H9 (cell line): ENCODE measurements at regions not wholly inside any gene's neighbourhood (a gene's known extent, or its start where the extent isn't known, plus 50 kb on each side); places are given as distances from the start of the nearest gene placed in this dataset.

ENCODE experiments used
- DNase-seq: peaks from one replicate; pipeline ENCODE4 v3.0.0-alpha.2; 2017
- H2AFZ ChIP-seq: one replicate; pipeline ENCODE4 v1.6.1; 2013; ENCODE audit warnings: mild to moderate bottlenecking, low read length, control low read depth, moderate library complexity
- H2AK5ac ChIP-seq: 2 replicates; pipeline ENCODE4 v1.6.1; 2013; ENCODE audit warnings: low read length, control low read depth, mixed read lengths; ENCODE audit not compliant: insufficient read length
- H2BK120ac ChIP-seq: one replicate; pipeline ENCODE4 v1.6.1; 2013; ENCODE audit warnings: low read depth, mild to moderate bottlenecking, low read length, control low read depth, inconsistent platforms; ENCODE audit not compliant: poor library complexity, severe bottlenecking
- H2BK12ac ChIP-seq: 2 replicates; pipeline ENCODE4 v1.6.1; 2013; ENCODE audit warnings: low read length, control low read depth, mixed read lengths, low read depth; ENCODE audit not compliant: insufficient read length
- H2BK15ac ChIP-seq: 2 replicates; pipeline ENCODE4 v1.6.1; 2013; ENCODE audit warnings: low read depth, low read length, control low read depth
- H2BK20ac ChIP-seq: one replicate; pipeline ENCODE4 v1.6.1; 2013; ENCODE audit warnings: low read depth, mild to moderate bottlenecking, low read length, control low read depth, inconsistent platforms; ENCODE audit not compliant: poor library complexity, severe bottlenecking
- H2BK5ac ChIP-seq: 2 replicates; pipeline ENCODE4 v1.6.1; 2013; ENCODE audit warnings: low read length, control low read depth, mixed read lengths; ENCODE audit not compliant: insufficient read length
- H3K14ac ChIP-seq: 2 replicates; pipeline ENCODE4 v1.6.1; 2013; ENCODE audit warnings: low read length, control low read depth; ENCODE audit not compliant: insufficient read depth
- H3K18ac ChIP-seq: 2 replicates; pipeline ENCODE4 v1.6.1; 2013; ENCODE audit warnings: low read depth, mild to moderate bottlenecking, mixed read lengths, low read length, control low read depth; ENCODE audit not compliant: insufficient read length
- H3K23ac ChIP-seq: 2 replicates; pipeline ENCODE4 v1.6.1; 2013; ENCODE audit warnings: low read length, control low read depth, mixed read lengths, low read depth; ENCODE audit not compliant: insufficient read length
- H3K23me2 ChIP-seq: 2 replicates; pipeline ENCODE4 v1.6.1; 2013; ENCODE audit warnings: low read depth, mild to moderate bottlenecking, mixed read lengths, low read length, control low read depth; ENCODE audit not compliant: insufficient read length, poor library complexity, severe bottlenecking
- H3K27ac ChIP-seq: 2 replicates; pipeline ENCODE4 v1.5.1; 2013; ENCODE audit warnings: low read length, control low read depth, mixed read lengths, low read depth; ENCODE audit not compliant: insufficient read length
- H3K27me3 ChIP-seq: 2 replicates; pipeline ENCODE4 v1.6.1; 2013; ENCODE audit warnings: low read length, control low read depth, inconsistent platforms; ENCODE audit not compliant: insufficient read depth
- H3K4ac ChIP-seq: 2 replicates; pipeline ENCODE4 v1.6.1; 2013; ENCODE audit warnings: low read depth, mild to moderate bottlenecking, control low read depth, inconsistent platforms, low read length, moderate library complexity
- H3K4me1 ChIP-seq: 2 replicates; pipeline ENCODE4 v1.6.1; 2013; ENCODE audit warnings: low read length, control low read depth, inconsistent platforms; ENCODE audit not compliant: insufficient read depth
- H3K4me2 ChIP-seq: 2 replicates; pipeline ENCODE4 v1.6.1; 2013; ENCODE audit warnings: low read length, control low read depth, mixed read lengths; ENCODE audit not compliant: insufficient read length, insufficient read depth
- H3K56ac ChIP-seq: 2 replicates; pipeline ENCODE4 v1.6.1; 2013; ENCODE audit warnings: low read depth, mild to moderate bottlenecking, mixed read lengths, low read length, control low read depth; ENCODE audit not compliant: insufficient read length
- H3K79me1 ChIP-seq: 2 replicates; pipeline ENCODE4 v1.6.1; 2013; ENCODE audit warnings: low read depth, mild to moderate bottlenecking, moderate library complexity, low read length, control low read depth, inconsistent platforms; ENCODE audit not compliant: insufficient read depth, poor library complexity, severe bottlenecking
- H3K79me2 ChIP-seq: 2 replicates; pipeline ENCODE4 v1.6.1; 2013; ENCODE audit warnings: low read length, control low read depth, inconsistent platforms; ENCODE audit not compliant: insufficient read depth
- H3K9ac ChIP-seq: 2 replicates; pipeline ENCODE4 v1.6.1; 2013; ENCODE audit warnings: low read length, control low read depth, mixed read lengths; ENCODE audit not compliant: insufficient read length; ENCODE audit errors: extremely low read depth
- H3K9me3 ChIP-seq: one replicate; pipeline ENCODE4 v1.6.1; 2013; ENCODE audit warnings: low read depth, low read length, inconsistent platforms; ENCODE audit not compliant: control insufficient read depth
- H3T11ph ChIP-seq: one replicate; pipeline ENCODE4 v1.6.1; 2013; ENCODE audit warnings: mild to moderate bottlenecking, low read length, control low read depth, inconsistent platforms
- H4K20me1 ChIP-seq: one replicate; pipeline ENCODE4 v1.6.1; 2013; ENCODE audit not compliant: control insufficient read depth, insufficient read length, insufficient read depth
- H4K5ac ChIP-seq: 2 replicates; pipeline ENCODE4 v1.6.1; 2013; ENCODE audit warnings: low read depth, mild to moderate bottlenecking, mixed read lengths, low read length, control low read depth; ENCODE audit not compliant: insufficient read length
- H4K8ac ChIP-seq: replicated peaks from 2 replicates; pipeline ENCODE4 v1.6.1; 2013; ENCODE audit warnings: low read length, control low read depth, mixed read lengths, low read depth; ENCODE audit not compliant: insufficient read length
- H4K91ac ChIP-seq: 2 replicates; pipeline ENCODE4 v1.6.1; 2013; ENCODE audit warnings: low read depth, mild to moderate bottlenecking, moderate library complexity, mixed read lengths, low read length, control low read depth; ENCODE audit not compliant: insufficient read length
- H3K27ac Mint-ChIP-seq, 3 experiments: 2 replicates in 2 of 3; 3 replicates in 1 of 3; pipeline ENCODE4 v1.8.0; 2020 to 2021; ENCODE audit warnings: mixed read lengths in 3 of 3, mild to moderate bottlenecking in 1 of 3, moderate library complexity in 1 of 3
- H3K27me3 Mint-ChIP-seq: 2 replicates; pipeline ENCODE4 v1.8.0; 2021; ENCODE audit warnings: low read depth, mild to moderate bottlenecking, moderate library complexity, mixed read lengths
- H3K36me3 Mint-ChIP-seq, 3 experiments: 2 replicates in 2 of 3; 3 replicates in 1 of 3; pipeline ENCODE4 v1.8.0; 2020 to 2021; ENCODE audit warnings: low read depth in 3 of 3, mixed read lengths in 3 of 3; ENCODE audit not compliant: insufficient read depth in 1 of 3
- H3K4me1 Mint-ChIP-seq, 2 experiments: 2 replicates each; pipeline ENCODE4 v1.8.0; 2020; ENCODE audit warnings: mixed read lengths in 2 of 2
- H3K4me3 Mint-ChIP-seq, 2 experiments: 2 replicates in 1 of 2; 3 replicates in 1 of 2; pipeline ENCODE4 v1.8.0; 2020 to 2021; ENCODE audit warnings: mild to moderate bottlenecking in 2 of 2, mixed read lengths in 2 of 2, moderate library complexity in 1 of 2
- H3K9me3 Mint-ChIP-seq, 2 experiments: 2 replicates in 1 of 2; 3 replicates in 1 of 2; pipeline ENCODE4 v1.8.0; 2020; ENCODE audit warnings: mild to moderate bottlenecking in 2 of 2, mixed read lengths in 2 of 2, moderate library complexity in 1 of 2
- WGBS: extraction: QIAGEN DNeasy Blood & Tissue Kit; methylation state at CpG from one replicate; pipeline ENCODE4 v1.1.7; 2013; ENCODE audit warnings: missing lambda C conversion rate, low lambda C conversion rate, mixed read lengths; ENCODE audit not compliant: insufficient read length; ENCODE audit errors: extremely low coverage; 5-methylcytosine and 5-hydroxymethylcytosine counted together
- TF ChIP-seq, protein P1 (sequence below): fragments of 200-600 bp; sonication (generic); conservative IDR thresholded peaks from 3 replicates; pipeline ENCODE4 v1.8.0; 2021; ENCODE audit warnings: antibody characterized with exemption, mild to moderate bottlenecking

DNA sequence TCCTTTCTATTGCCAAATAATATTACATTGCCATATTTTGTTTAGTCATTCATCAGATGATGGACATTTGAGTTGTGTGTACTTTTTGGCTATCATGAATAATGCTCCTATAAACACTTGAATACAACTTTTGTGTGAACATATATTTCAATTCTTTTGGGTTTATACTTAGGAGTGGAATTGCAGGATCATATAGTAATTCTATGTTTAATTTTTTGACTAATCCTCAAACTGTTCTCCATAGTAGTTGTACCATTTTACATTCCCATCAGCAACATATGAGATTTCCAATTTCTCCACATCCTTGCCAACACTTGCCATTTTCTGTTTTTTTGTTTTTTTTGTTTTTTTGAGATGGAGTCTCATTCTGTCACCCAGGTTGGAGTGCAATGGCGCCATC is 87.2 kb downstream of the B3GNT2 start:
- no peaks in the 10 kb centered on the region for H3K4me1 ChIP-seq
- WGBS, result no CpG with 5 or more reads among the region's 1 CpG
- no peak overlapping the region for H2BK120ac ChIP-seq
- no peak overlapping the region for H3K56ac ChIP-seq
- no peak overlapping the region for H3K14ac ChIP-seq
- H3K27me3 Mint-ChIP-seq, result peaks cover 2% of the 10 kb centered on the region; the same call in 1 of the 2 replicates
- peaks cover 28 to 62% (median 58%) of the 10 kb centered on the region in 3 experiments for H3K36me3 Mint-ChIP-seq
- no peaks in the 10 kb centered on the region for H4K20me1 ChIP-seq
- no peaks in the 10 kb centered on the region for H3K27me3 ChIP-seq
- H2BK5ac ChIP-seq, result no peak overlapping the region
- H3K23ac ChIP-seq, result no peak overlapping the region
- TF ChIP-seq, protein P1, sequence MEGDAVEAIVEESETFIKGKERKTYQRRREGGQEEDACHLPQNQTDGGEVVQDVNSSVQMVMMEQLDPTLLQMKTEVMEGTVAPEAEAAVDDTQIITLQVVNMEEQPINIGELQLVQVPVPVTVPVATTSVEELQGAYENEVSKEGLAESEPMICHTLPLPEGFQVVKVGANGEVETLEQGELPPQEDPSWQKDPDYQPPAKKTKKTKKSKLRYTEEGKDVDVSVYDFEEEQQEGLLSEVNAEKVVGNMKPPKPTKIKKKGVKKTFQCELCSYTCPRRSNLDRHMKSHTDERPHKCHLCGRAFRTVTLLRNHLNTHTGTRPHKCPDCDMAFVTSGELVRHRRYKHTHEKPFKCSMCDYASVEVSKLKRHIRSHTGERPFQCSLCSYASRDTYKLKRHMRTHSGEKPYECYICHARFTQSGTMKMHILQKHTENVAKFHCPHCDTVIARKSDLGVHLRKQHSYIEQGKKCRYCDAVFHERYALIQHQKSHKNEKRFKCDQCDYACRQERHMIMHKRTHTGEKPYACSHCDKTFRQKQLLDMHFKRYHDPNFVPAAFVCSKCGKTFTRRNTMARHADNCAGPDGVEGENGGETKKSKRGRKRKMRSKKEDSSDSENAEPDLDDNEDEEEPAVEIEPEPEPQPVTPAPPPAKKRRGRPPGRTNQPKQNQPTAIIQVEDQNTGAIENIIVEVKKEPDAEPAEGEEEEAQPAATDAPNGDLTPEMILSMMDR, result no peak
- H4K91ac ChIP-seq, result no peak overlapping the region
- H2BK15ac ChIP-seq, result no peak overlapping the region
- H3K79me2 ChIP-seq, result no peaks in the 10 kb centered on the region
- H2AFZ ChIP-seq, result no peak overlapping the region
- H3K9me3 ChIP-seq, result peaks cover 21% of the 10 kb centered on the region
- no peak overlapping the region for H3K18ac ChIP-seq
- H2AK5ac ChIP-seq, result no peak overlapping the region
- H4K5ac ChIP-seq, result no peak overlapping the region
- H2BK12ac ChIP-seq, result no peak overlapping the region
- H3K79me1 ChIP-seq, result no peaks in the 10 kb centered on the region
- H2BK20ac ChIP-seq, result no peak overlapping the region
- H3K23me2 ChIP-seq, result no peaks in the 10 kb centered on the region
- no peak overlapping the region for H3K4ac ChIP-seq
- DNase-seq, result no peak
- H3K4me2 ChIP-seq, result no peak overlapping the region
- H4K8ac ChIP-seq, result no peak overlapping the region
- H3K4me3 Mint-ChIP-seq, result no peak overlapping the region
- no peak overlapping the region for H3K27ac ChIP-seq
- H3K27ac Mint-ChIP-seq, result no peak overlapping the region
- H3K9ac ChIP-seq, result no peak overlapping the region
- peaks cover 0 to 3% of the 10 kb centered on the region in 2 experiments; a peak in 1 of 4 replicates for H3K4me1 Mint-ChIP-seq
- H3T11ph ChIP-seq, result no peak overlapping the region
- peaks cover 56% of the 10 kb centered on the region in 2 experiments for H3K9me3 Mint-ChIP-seq
